DND-41 (cell line): ENCODE measurements at regions not wholly inside any gene's neighbourhood (a gene's known extent, or its start where the extent isn't known, plus 50 kb on each side); places are given as distances from the start of the nearest gene placed in this dataset.

Source experiments
- ATAC-seq: fragments of 200-7000 bp; cut with Tn5 transposase; 3 replicates; pipeline ENCODE4 v1.9.1; 2021; ENCODE audit warnings: low read depth; ENCODE audit not compliant: insufficient read depth
- DNase-seq: peaks from one replicate; pipeline ENCODE4 v3.0.0-alpha.2; 2020
- H2AFZ ChIP-seq: 2 replicates; pipeline ENCODE4 v1.6.0; 2012; ENCODE audit warnings: low read depth, low read length
- H3K27ac ChIP-seq: 2 replicates; pipeline ENCODE4 v1.5.1; 2012; ENCODE audit warnings: low read length, inconsistent platforms
- H3K27me3 ChIP-seq: fragments of 200-600 bp; sonication (generic); 2 replicates; pipeline ENCODE4 v1.6.0; 2012; ENCODE audit warnings: low read length, mild to moderate bottlenecking, inconsistent platforms; ENCODE audit not compliant: insufficient read depth, poor library complexity
- H3K36me3 ChIP-seq: 2 replicates; pipeline ENCODE4 v1.5.1; 2012; ENCODE audit warnings: low read length, inconsistent platforms; ENCODE audit not compliant: insufficient read depth
- H3K4me1 ChIP-seq: 2 replicates; pipeline ENCODE4 v1.5.1; 2012; ENCODE audit warnings: mild to moderate bottlenecking, low read length; ENCODE audit not compliant: insufficient read depth
- H3K4me2 ChIP-seq: 2 replicates; pipeline ENCODE4 v1.6.0; 2012; ENCODE audit warnings: mild to moderate bottlenecking, moderate library complexity, low read length, inconsistent platforms; ENCODE audit not compliant: insufficient read depth
- H3K4me3 ChIP-seq, 2 experiments: fragments of 200-600 bp in 1 of 2; shearing (Covaris generic) in 1 of 2; 2 replicates each; pipeline ENCODE4 v1.5.1; 2012 to 2016; ENCODE audit warnings: inconsistent platforms in 2 of 2, low read length in 2 of 2, mild to moderate bottlenecking in 2 of 2, low read depth in 1 of 2, moderate library complexity in 1 of 2
- H3K79me2 ChIP-seq: 2 replicates; pipeline ENCODE4 v1.6.0; 2012; ENCODE audit warnings: low read length, inconsistent platforms; ENCODE audit not compliant: insufficient read depth
- H3K9ac ChIP-seq: 2 replicates; pipeline ENCODE4 v1.6.0; 2012; ENCODE audit warnings: low read depth, mild to moderate bottlenecking, inconsistent platforms, low read length, moderate library complexity
- H3K9me3 ChIP-seq: 2 replicates; pipeline ENCODE4 v1.5.1; 2012; ENCODE audit warnings: low read length, moderate library complexity, mild to moderate bottlenecking, inconsistent platforms; ENCODE audit not compliant: insufficient read depth, severe bottlenecking
- H4K20me1 ChIP-seq: 2 replicates; pipeline ENCODE4 v1.6.0; 2012; ENCODE audit warnings: low read length; ENCODE audit not compliant: insufficient read depth
- EZH2 ChIP-seq: IDR thresholded peaks from 3 replicates; pipeline ENCODE4 v1.6.1; 2012; ENCODE audit warnings: borderline replicate concordance, low read depth, mild to moderate bottlenecking, moderate library complexity, low read length, inconsistent platforms; ENCODE audit not compliant: severe bottlenecking
- TF ChIP-seq, protein P1 (sequence below): IDR thresholded peaks from 2 replicates; pipeline ENCODE4 v1.5.1; 2012; ENCODE audit warnings: borderline replicate concordance, low read length, moderate library complexity, mild to moderate bottlenecking; ENCODE audit not compliant: poor library complexity, severe bottlenecking; ENCODE audit errors: extremely low read depth

DNA sequence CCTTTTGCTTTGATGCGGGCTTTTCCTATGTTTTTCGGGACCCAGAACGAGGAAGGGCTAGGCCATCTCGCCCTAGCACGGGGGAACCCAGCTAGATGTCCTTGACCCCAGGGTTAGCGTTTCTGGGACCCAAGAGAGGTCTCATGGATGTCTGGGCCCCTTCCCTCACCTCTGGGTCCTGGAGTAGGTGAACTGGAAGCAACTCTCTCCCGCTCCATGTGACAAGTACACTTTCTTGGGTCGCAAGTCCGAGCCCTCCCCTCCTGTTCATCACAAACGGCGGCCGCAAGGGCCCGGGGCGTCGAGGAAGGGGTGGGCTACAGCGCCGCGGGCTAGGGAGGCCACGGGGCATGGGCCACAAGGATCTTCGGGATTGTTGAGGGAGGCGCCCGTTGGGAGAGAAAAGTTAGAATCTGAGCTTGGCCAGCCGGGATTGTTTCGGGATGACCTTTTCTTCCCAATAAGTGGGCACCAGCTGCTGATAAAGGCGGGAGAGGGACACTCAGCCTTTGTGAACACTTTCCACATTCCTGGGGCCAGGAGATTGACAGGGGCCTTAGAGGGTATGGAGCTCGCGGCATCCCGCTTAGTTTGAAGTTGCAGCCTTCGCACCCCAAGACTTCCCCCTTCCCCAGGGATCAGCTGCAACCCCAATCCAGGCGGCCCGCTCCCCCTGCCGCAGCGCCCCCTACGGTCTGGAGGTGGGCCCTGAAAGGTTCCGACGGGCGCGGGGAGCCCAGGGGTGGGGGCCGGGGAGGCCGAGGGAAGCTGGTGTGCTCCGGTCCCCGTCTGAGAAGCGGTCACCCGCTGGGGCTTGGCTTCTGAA, 136.9 kb upstream of the ZIC3 start:
- ATAC-seq, result no peak
- Histone ChIP-seq H3K9me3 (no peaks in the 10 kb centered on the region), H4K20me1 (no peaks in the 10 kb centered on the region), H3K27me3 (no peaks in the 10 kb centered on the region), H3K36me3 (no peaks in the 10 kb centered on the region), H3K4me2 (no peak overlapping the region), H3K4me1 (no peaks in the 10 kb centered on the region), H3K9ac (no peak overlapping the region), H2AFZ (no peak overlapping the region), H3K4me3 (no peak overlapping the region), H3K27ac (no peak overlapping the region), H3K79me2 (no peaks in the 10 kb centered on the region)
- DNase-seq, result no peak
- no peak for TF ChIP-seq EZH2
- TF ChIP-seq, protein P1, sequence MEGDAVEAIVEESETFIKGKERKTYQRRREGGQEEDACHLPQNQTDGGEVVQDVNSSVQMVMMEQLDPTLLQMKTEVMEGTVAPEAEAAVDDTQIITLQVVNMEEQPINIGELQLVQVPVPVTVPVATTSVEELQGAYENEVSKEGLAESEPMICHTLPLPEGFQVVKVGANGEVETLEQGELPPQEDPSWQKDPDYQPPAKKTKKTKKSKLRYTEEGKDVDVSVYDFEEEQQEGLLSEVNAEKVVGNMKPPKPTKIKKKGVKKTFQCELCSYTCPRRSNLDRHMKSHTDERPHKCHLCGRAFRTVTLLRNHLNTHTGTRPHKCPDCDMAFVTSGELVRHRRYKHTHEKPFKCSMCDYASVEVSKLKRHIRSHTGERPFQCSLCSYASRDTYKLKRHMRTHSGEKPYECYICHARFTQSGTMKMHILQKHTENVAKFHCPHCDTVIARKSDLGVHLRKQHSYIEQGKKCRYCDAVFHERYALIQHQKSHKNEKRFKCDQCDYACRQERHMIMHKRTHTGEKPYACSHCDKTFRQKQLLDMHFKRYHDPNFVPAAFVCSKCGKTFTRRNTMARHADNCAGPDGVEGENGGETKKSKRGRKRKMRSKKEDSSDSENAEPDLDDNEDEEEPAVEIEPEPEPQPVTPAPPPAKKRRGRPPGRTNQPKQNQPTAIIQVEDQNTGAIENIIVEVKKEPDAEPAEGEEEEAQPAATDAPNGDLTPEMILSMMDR, result no peak

DNA sequence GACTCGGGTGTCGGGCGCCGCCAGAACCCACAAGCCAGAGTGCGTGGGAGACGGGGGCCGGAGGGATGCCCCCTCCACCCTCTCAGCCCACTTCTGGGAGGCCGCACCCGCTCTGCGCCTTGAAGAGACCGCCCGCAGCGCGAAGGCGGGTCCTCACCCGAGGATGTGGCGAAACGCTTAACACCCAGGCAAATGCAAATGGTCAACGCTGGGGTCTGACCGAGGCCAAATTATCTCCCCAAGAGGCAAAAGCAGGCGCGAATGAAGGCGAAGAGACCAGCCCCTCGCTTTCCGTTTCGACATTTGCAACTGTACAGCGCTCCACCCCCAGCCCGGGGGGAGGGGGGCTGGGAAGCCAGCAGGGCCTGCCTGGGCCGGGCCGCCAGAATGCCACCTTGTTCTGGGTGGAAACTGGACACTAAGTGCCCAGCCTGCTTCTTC, 137.7 kb upstream of the ZIC3 start:
- Histone ChIP-seq H3K9me3 (no peaks in the 10 kb centered on the region), H3K27me3 (no peaks in the 10 kb centered on the region), H3K79me2 (no peaks in the 10 kb centered on the region), H4K20me1 (no peaks in the 10 kb centered on the region), H3K9ac (no peak overlapping the region), H3K4me2 (no peak overlapping the region), H3K4me3 (no peak overlapping the region), H2AFZ (no peak overlapping the region), H3K27ac (no peak overlapping the region), H3K4me1 (no peaks in the 10 kb centered on the region), H3K36me3 (no peaks in the 10 kb centered on the region)
- TF ChIP-seq, protein P1, result no peak
- TF ChIP-seq EZH2, result no peak
- ATAC-seq (no peak), DNase-seq (no peak)

DNA sequence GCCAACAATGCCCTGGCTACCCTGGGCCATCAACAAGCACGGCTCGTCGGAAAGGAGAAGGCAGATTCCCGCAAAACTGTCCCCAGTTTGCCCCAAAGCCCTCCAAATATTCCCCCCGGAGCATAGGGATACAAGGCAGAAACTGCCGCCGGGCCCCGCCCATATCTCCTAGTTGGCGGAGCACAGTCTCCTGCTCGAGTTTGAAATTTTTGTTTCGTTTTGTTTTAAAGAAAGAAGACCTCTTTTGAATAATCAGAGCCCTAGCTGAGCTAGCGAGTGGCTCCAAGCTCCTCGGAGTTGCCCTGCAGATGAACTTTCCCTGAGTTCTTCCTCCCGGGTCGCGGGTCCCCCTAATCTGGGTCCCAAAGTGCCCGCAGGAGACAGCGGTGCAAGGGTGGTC, 138.1 kb upstream of the ZIC3 start:
- ATAC-seq (no peak), DNase-seq (no peak)
- Histone ChIP-seq H3K9ac (no peak overlapping the region), H3K79me2 (no peaks in the 10 kb centered on the region), H3K9me3 (no peaks in the 10 kb centered on the region), H3K4me3 (no peak overlapping the region), H3K27ac (no peak overlapping the region), H3K36me3 (no peaks in the 10 kb centered on the region), H3K27me3 (no peaks in the 10 kb centered on the region), H3K4me1 (no peaks in the 10 kb centered on the region), H4K20me1 (no peaks in the 10 kb centered on the region), H3K4me2 (no peak overlapping the region), H2AFZ (no peak overlapping the region)
- TF ChIP-seq EZH2, result no peak
- TF ChIP-seq, protein P1, result no peak

GRCh38 chrX:137427426-137427778, 138.5 kb upstream of the ZIC3 start:
- no peaks in the 10 kb centered on the region for H3K79me2 ChIP-seq
- no peak for DNase-seq
- H3K36me3 ChIP-seq, result no peaks in the 10 kb centered on the region
- H3K4me3 ChIP-seq, result no peak overlapping the region
- H3K9ac ChIP-seq, result no peak overlapping the region
- H3K4me2 ChIP-seq, result no peak overlapping the region
- TF ChIP-seq, protein P1, result no peak
- TF ChIP-seq EZH2, result no peak
- H3K27ac ChIP-seq, result no peak overlapping the region
- H3K4me1 ChIP-seq, result no peaks in the 10 kb centered on the region
- H3K27me3 ChIP-seq, result no peaks in the 10 kb centered on the region
- ATAC-seq, result no peak
- H3K9me3 ChIP-seq, result no peaks in the 10 kb centered on the region
- H2AFZ ChIP-seq, result no peak overlapping the region
- no peaks in the 10 kb centered on the region for H4K20me1 ChIP-seq
